ENCODE measurements at regions not wholly inside any gene's neighbourhood (a gene's known extent, or its start where the extent isn't known, plus 50 kb on each side); places are given as distances from the start of the nearest gene placed in this dataset.

DNA sequence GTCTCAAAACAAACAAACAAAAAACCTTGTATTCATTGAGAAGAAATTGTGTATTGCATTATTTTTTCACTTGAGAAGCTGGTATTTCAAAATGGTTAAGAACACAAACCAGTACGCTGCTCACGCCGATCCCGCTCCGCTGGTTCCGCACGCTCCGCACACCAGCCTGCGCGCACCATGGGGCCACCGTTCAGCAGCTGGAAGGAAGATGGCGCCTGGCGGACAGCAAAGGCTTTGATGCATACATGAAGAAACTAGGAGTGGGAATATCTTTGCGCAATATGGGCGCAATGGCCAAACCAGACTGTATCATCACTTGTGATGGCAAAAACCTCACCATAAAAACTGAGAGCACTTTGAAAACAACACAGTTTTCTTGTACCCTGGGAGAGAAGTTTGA, 75.7 kb downstream of the RBM43 start:
- Mint-ChIP-seq H3K4me1 (peaks cover 30% of the 10 kb centered on the region), H3K27ac (no peak overlapping the region), H3K27me3 (ENCODE audit: low read depth) (no peaks in the 10 kb centered on the region), H3K9me3 (no peaks in the 10 kb centered on the region), H3K36me3 (no peaks in the 10 kb centered on the region), H3K4me3 (no peak overlapping the region)
- no peak for TF ChIP-seq CTCF (IDR thresholded peaks at IDR 0.05; ENCODE audit: unreplicated experiment)
- no peak for DNase-seq (ENCODE audit: low spot score in 2 of 2, unreplicated experiment in 2 of 2)

DNA sequence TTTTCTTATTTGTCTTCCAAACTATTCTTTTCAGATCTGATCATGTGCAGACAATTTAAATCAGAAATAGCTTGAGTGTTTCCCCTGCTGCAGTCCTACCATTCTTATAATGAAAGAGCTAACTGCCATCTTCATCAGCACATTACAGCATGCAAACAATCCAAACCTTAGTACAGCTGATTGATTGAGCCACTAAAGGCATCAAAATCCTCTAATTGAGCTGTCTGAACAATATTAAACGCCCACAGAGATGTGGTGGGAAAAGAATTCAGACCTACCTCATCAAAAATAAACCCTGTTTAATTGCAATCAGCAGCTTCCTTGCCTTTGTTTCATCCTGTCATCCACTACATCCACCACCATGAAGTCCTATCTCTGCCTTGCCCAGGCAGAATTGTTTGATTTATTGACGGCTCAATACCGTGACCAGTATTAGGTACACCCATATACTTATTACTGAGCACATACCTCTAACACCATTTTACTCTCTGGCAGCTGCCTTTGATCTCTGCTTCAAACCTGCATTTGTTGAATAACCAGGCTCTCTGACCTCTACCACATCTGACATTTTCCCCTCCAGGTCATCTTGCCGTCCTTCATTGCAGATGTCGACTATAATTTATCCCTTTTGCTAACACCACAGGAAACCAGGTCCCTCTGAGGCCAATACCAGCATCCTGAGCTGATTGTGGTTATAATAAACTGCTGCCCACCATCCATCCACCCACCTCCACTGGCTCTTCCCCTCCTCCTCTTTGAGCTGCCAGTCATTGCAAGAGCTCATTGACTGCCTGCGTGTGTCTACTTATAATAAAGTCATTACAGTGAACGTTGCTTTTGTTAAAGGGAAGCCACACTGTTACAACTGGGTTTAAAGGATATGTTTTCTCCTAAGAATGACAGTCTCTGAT, 78.5 kb downstream of the RBM43 start:
- Mint-ChIP-seq H3K9me3 (no peaks in the 10 kb centered on the region), H3K27ac (no peak overlapping the region), H3K27me3 (ENCODE audit: low read depth) (no peaks in the 10 kb centered on the region), H3K36me3 (no peaks in the 10 kb centered on the region), H3K4me3 (no peak overlapping the region), H3K4me1 (peaks cover 31% of the 10 kb centered on the region)
- no peak for TF ChIP-seq CTCF (IDR thresholded peaks at IDR 0.05; ENCODE audit: unreplicated experiment)
- DNase-seq (ENCODE audit: low spot score in 2 of 2, unreplicated experiment in 2 of 2) = no peak

DNA sequence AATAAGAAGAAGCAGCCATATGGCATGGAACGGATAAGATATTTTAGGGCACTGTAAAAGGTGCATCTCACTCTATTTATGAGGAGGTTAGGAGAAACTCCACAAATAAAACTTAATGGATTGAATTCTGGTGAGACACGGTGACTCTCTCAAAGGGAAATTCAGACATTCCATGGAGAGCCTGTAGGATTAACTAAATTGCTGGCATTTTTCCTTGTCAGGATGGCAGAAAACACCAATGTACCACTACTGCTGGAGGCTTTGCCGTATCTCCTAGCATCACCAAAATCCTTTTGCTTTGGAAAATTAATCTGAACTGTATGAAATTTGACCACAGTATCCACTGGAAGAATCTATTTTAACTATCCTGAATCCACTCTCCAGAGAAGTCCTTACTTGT, 79.3 kb downstream of the RBM43 start:
- DNase-seq (ENCODE audit: low spot score in 2 of 2, unreplicated experiment in 2 of 2) = no peak
- H3K27me3 Mint-ChIP-seq (ENCODE audit: low read depth) = no peaks in the 10 kb centered on the region
- no peaks in the 10 kb centered on the region for H3K36me3 Mint-ChIP-seq
- no peaks in the 10 kb centered on the region for H3K9me3 Mint-ChIP-seq
- no peak overlapping the region for H3K27ac Mint-ChIP-seq
- no peak for TF ChIP-seq CTCF (IDR thresholded peaks at IDR 0.05; ENCODE audit: unreplicated experiment)
- H3K4me1 Mint-ChIP-seq = peaks cover 31% of the 10 kb centered on the region
- no peak overlapping the region for H3K4me3 Mint-ChIP-seq

DNA sequence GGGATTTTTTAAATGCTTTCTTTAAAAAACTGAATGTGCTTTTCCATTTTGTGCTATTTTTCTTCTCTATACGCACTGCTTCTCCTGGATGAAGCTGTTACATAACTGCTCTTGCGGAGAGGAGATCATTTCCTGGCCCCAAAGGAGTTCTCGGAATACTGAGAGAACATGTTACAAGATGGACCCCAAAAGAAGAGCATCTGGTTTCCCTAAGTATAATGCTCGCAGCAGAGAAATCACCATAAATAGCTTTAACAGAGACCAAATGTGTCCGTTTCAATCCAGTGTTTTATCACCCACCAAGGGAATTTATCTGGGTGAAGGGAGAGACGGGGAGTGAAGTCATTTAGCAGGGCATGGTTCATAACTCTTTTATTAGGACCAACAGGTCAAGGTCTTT, 80.1 kb downstream of the RBM43 start:
- Mint-ChIP-seq H3K4me3 (no peak overlapping the region), H3K27ac (no peak overlapping the region)

DNA sequence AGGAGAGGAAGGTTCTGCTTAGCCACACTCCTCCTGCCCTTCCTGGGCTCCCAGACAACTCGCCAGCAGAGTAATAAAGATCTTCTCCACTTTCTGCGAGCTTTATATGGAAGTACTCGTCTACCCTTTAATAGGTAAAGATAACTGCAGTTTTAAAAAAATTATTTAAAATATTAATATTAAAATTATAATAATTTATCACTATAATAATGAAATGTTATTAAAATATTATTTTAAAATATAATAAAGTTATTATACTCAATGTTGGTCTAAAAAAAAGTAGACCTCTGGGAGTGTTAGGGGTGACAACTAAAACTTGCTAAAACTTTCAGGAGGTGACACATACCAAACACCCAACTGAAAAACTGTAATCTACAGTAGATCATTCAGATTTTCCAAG, 81.5 kb downstream of the RBM43 start:
- TF ChIP-seq CTCF (IDR thresholded peaks at IDR 0.05; ENCODE audit: unreplicated experiment) = no peak
- no peak for DNase-seq (ENCODE audit: low spot score in 2 of 2, unreplicated experiment in 2 of 2)

More for the DNA sequence above, 80.1 kb downstream of the RBM43 start:
- DNase-seq (ENCODE audit: low spot score in 2 of 2, unreplicated experiment in 2 of 2) = no peak
- Mint-ChIP-seq H3K36me3 (no peaks in the 10 kb centered on the region), H3K4me1 (peaks cover 31% of the 10 kb centered on the region), H3K27me3 (ENCODE audit: low read depth) (no peaks in the 10 kb centered on the region), H3K9me3 (no peaks in the 10 kb centered on the region)
- TF ChIP-seq CTCF (IDR thresholded peaks at IDR 0.05; ENCODE audit: unreplicated experiment) = no peak

More for the DNA sequence above, 81.5 kb downstream of the RBM43 start:
- Mint-ChIP-seq H3K9me3 (no peaks in the 10 kb centered on the region), H3K4me3 (no peak overlapping the region), H3K36me3 (no peaks in the 10 kb centered on the region), H3K27me3 (ENCODE audit: low read depth) (no peaks in the 10 kb centered on the region), H3K4me1 (peaks cover 31% of the 10 kb centered on the region), H3K27ac (no peak overlapping the region)

Data from mesothelial cell of epicardium (in vitro differentiated cells).